SU-DHL-6 (cell line): ENCODE measurements at regions not wholly inside any gene's neighbourhood (a gene's known extent, or its start where the extent isn't known, plus 50 kb on each side); places are given as distances from the start of the nearest gene placed in this dataset.

Source experiments
- EZH2phosphoT487 ChIP-seq: fragments of 200-600 bp; sonication (generic), shearing (Covaris generic); conservative IDR thresholded peaks from 2 replicates; pipeline ENCODE4 v1.6.1; 2018; ENCODE audit warnings: mild to moderate bottlenecking, antibody characterized with exemption, low read length, moderate library complexity, mixed read lengths
- TF ChIP-seq, protein P1 (sequence below): fragments of 200-600 bp; sonication (generic); IDR thresholded peaks from one replicate; pipeline ENCODE4 v1.5.1; 2017; ENCODE audit warnings: antibody characterized with exemption, mild to moderate bottlenecking, low read length, moderate library complexity; ENCODE audit not compliant: insufficient read depth, poor library complexity, severe bottlenecking

GRCh38 chr3:88343264-88343663 lies 193.5 kb downstream of the C3orf38 start:
- TF ChIP-seq, protein P1, sequence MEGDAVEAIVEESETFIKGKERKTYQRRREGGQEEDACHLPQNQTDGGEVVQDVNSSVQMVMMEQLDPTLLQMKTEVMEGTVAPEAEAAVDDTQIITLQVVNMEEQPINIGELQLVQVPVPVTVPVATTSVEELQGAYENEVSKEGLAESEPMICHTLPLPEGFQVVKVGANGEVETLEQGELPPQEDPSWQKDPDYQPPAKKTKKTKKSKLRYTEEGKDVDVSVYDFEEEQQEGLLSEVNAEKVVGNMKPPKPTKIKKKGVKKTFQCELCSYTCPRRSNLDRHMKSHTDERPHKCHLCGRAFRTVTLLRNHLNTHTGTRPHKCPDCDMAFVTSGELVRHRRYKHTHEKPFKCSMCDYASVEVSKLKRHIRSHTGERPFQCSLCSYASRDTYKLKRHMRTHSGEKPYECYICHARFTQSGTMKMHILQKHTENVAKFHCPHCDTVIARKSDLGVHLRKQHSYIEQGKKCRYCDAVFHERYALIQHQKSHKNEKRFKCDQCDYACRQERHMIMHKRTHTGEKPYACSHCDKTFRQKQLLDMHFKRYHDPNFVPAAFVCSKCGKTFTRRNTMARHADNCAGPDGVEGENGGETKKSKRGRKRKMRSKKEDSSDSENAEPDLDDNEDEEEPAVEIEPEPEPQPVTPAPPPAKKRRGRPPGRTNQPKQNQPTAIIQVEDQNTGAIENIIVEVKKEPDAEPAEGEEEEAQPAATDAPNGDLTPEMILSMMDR = no peak
- no peak for TF ChIP-seq EZH2phosphoT487
